ENCODE measurements at regions not wholly inside any gene's neighbourhood (a gene's known extent, or its start where the extent isn't known, plus 50 kb on each side); places are given as distances from the start of the nearest gene placed in this dataset.
A peak's percentile ranks its signal among the peaks of the same experiment; 100 is the strongest.
"Not testable (repeated sequence)": the region's sequence is repeated elsewhere in the genome, so short reads cannot be mapped to it uniquely, and the experiment has no call there.

- DNase-seq (ENCODE audit: low spot score) = no peak
Measured at GRCh38 chr10:30560326-30560725, 69.2 kb downstream of the LYZL2 start.

GRCh38 chr10:30559180-30559579 lies 70.4 kb downstream of the LYZL2 start:
- no peak for DNase-seq (ENCODE audit: low spot score)

GRCh38 chr10:30558411-30558810 lies 71.1 kb downstream of the LYZL2 start:
- DNase-seq (ENCODE audit: low spot score) = no peak

- no peak for DNase-seq (ENCODE audit: low spot score)
Measured at GRCh38 chr10:30557884-30558283, 71.7 kb downstream of the LYZL2 start.

- DNase-seq (ENCODE audit: low spot score) = no peak
Measured at GRCh38 chr10:30556189-30556588, 73.4 kb downstream of the LYZL2 start.

GRCh38 chr10:30555465-30555864 lies 74.1 kb downstream of the LYZL2 start:
- no peak for DNase-seq (ENCODE audit: low spot score)

- no peak for DNase-seq (ENCODE audit: low spot score)
Measured at GRCh38 chr10:30554440-30554825, 75.1 kb downstream of the LYZL2 start.

- DNase-seq (ENCODE audit: low spot score) = peak; percentile 67
Measured at GRCh38 chr10:30553626-30554439, 75.7 kb downstream of the LYZL2 start.

- no peak for DNase-seq (ENCODE audit: low spot score)
Measured at GRCh38 chr10:30553018-30553625, 76.4 kb downstream of the LYZL2 start.

- DNase-seq (ENCODE audit: low spot score) = no peak
Measured at GRCh38 chr10:30550967-30551815, 78.4 kb downstream of the LYZL2 start.

- DNase-seq (ENCODE audit: low spot score) = not testable (repeated sequence)
Measured at GRCh38 chr10:30549134-30549687, 80.3 kb downstream of the LYZL2 start.

GRCh38 chr10:30546511-30546910 lies 83.0 kb downstream of the LYZL2 start:
- DNase-seq (ENCODE audit: low spot score) = no peak

- no peak for DNase-seq (ENCODE audit: low spot score)
Measured at GRCh38 chr10:30542895-30543288, 86.7 kb downstream of the LYZL2 start.

GRCh38 chr10:30542001-30542894 lies 87.3 kb downstream of the LYZL2 start:
- no peak for DNase-seq (ENCODE audit: low spot score)

GRCh38 chr10:30540276-30540675 lies 89.3 kb downstream of the LYZL2 start:
- no peak for DNase-seq (ENCODE audit: low spot score)

GRCh38 chr10:30538086-30538485 lies 91.5 kb downstream of the LYZL2 start:
- DNase-seq (ENCODE audit: low spot score) = no peak

- no peak for DNase-seq (ENCODE audit: low spot score)
Measured at GRCh38 chr10:30537586-30537985, 92.0 kb downstream of the LYZL2 start.

- not testable (repeated sequence) for DNase-seq (ENCODE audit: low spot score)
Measured at GRCh38 chr10:30537158-30537557, 92.4 kb downstream of the LYZL2 start.

GRCh38 chr10:30536578-30536977 lies 93.0 kb downstream of the LYZL2 start:
- no peak for DNase-seq (ENCODE audit: low spot score)

GRCh38 chr10:30535677-30536076 lies 93.9 kb downstream of the LYZL2 start:
- no peak for DNase-seq (ENCODE audit: low spot score)

GRCh38 chr10:30534465-30535144 lies 94.9 kb downstream of the LYZL2 start:
- DNase-seq (ENCODE audit: low spot score) = peak; percentile 73
